BJ (cell line): ENCODE measurements at regions not wholly inside any gene's neighbourhood (a gene's known extent, or its start where the extent isn't known, plus 50 kb on each side); places are given as distances from the start of the nearest gene placed in this dataset.

Experiments
- CTCF ChIA-PET: fragments of 350-600 bp; formaldehyde crosslinking; extraction: SDS; loops from one replicate; lab custom pipeline; 2021; ENCODE audit warnings: antibody characterized with exemption, inconsistent platforms; lab: Yijun Ruan, JAX
- POLR2A ChIA-PET: fragments of 300-600 bp; sonication (Branson Sonifier 250); formaldehyde crosslinking; extraction: SDS; loops from one replicate; lab custom pipeline; 2021; ENCODE audit warnings: antibody characterized with exemption; lab: Charles Lee
- DNase-seq: peaks from one replicate; pipeline ENCODE4 v3.0.0-alpha.2; 2011; ENCODE audit warnings: low read depth
- H3K27me3 ChIP-seq: 2 replicates; pipeline ENCODE4 v1.6.0; 2011; ENCODE audit warnings: low read length; ENCODE audit not compliant: control insufficient read depth, insufficient read depth
- H3K36me3 ChIP-seq: 2 replicates; pipeline ENCODE4 v1.5.1; 2011; ENCODE audit warnings: low read length; ENCODE audit not compliant: control insufficient read depth, insufficient read depth
- H3K4me3 ChIP-seq: 2 replicates; pipeline ENCODE4 v1.5.1; 2011; ENCODE audit warnings: low read depth, mild to moderate bottlenecking, control low read depth, low read length
- CTCF ChIP-seq: IDR thresholded peaks from 2 replicates; pipeline ENCODE4 v1.5.1; 2011; ENCODE audit warnings: low read depth, mild to moderate bottlenecking, control low read depth, inconsistent platforms, low read length, moderate library complexity; ENCODE audit not compliant: insufficient read depth

GRCh38 chr15:70409388-70409787 is 311.7 kb upstream of the TLE3 start:
- TF ChIP-seq CTCF, result no peak
- Histone ChIP-seq H3K36me3 (no peaks in the 10 kb centered on the region), H3K27me3 (peaks cover 13% of the 10 kb centered on the region), H3K4me3 (no peak overlapping the region)
- POLR2A ChIA-PET, result interaction anchor here (0.6 kb wide), 1 partner anchor 407 kb away, joined by 4 read pairs; no protein-coding TSS in a partner anchor
- CTCF ChIA-PET, result interaction anchor here (0.8 to 1.9 kb wide), 2 partner anchors 8 to 9 kb away, joined by 3 read pairs; no protein-coding TSS in a partner anchor
- no peak for DNase-seq

DNA sequence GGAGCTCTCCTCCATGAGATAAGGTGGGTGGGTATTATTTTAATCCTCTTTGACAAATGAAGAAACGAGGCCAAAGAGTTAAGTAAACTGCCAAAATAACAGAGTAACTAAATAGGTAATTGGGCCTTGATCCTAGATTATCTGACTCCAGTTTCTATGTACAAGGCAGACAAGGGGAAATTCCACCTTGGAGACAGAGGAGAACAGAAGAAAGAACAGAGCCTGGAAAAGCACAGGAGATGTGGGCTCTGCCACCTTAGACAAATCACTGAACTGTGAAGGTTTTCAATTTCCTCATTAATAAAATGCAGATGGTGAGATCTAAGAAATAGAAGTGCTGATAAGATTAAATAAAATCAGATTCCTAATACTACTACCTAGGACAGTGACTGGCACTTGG is 310.2 kb upstream of the TLE3 start:
- POLR2A ChIA-PET, result no interaction called here
- peaks cover 10% of the 10 kb centered on the region for H3K27me3 ChIP-seq

DNA sequence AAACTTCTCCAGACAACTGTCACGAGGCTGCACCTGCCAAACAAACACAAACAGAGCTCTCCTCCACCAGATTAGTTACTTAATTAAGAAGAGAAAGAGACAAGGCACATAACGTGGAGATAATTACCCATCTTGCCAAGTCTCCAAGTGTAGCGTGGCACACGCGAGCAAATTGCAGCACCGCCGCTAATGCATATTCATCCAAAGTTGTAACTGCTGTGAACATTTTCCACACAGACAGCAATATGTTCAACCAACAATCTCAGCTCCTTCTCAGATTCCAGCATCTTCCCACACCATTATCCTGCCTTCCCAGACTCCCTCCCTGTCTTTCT is 309.6 kb upstream of the TLE3 start:
- ChIA-PET POLR2A (no interaction called here), CTCF (no interaction called here)
- Histone ChIP-seq H3K36me3 (no peaks in the 10 kb centered on the region), H3K27me3 (peaks cover 12% of the 10 kb centered on the region), H3K4me3 (no peak overlapping the region)
- TF ChIP-seq CTCF, result no peak
- DNase-seq, result no peak

More for the DNA sequence above, 310.2 kb upstream of the TLE3 start:
- DNase-seq, result no peak
- H3K36me3 ChIP-seq, result no peaks in the 10 kb centered on the region
- CTCF ChIA-PET, result interaction anchor here (0.6 kb wide), 1 partner anchor 10 kb away, joined by 3 read pairs; no protein-coding TSS in a partner anchor
- TF ChIP-seq CTCF, result no peak
- no peak overlapping the region for H3K4me3 ChIP-seq

DNA sequence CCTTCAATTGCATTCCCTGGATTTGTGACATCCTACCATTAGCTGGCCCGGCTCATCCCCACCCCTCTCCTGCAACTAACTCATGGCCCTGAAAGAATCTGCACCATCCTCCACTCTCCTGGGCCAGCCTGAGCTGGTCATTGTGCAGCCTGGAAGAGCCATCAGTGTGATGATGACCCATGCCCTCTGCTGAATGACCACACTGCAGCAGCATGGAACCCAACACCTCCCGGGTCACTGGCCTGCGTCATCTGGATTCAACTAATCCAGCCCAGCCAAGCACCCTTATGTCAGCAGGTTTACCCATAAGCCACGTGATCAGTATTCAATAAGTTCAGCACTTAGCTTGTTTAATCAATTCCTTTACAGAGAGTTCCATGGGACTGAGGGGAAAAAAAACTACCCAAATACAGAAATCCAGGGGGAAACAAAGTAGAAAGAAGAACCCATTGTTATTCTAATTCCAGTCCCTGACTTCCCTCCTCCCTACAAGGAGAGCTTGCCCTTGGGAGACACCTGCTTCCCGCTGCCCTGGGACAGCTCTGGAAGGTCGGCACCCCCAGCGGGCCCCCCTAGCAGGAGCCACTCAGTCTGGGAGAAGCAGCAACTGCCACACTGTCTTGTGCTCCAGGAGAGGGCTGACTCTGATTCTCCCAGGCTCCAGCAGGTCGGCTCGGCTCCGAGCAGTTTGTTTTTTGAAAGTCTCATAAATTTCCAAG is 309.1 kb upstream of the TLE3 start:
- CTCF ChIA-PET, result no interaction called here
- POLR2A ChIA-PET, result no interaction called here

DNA sequence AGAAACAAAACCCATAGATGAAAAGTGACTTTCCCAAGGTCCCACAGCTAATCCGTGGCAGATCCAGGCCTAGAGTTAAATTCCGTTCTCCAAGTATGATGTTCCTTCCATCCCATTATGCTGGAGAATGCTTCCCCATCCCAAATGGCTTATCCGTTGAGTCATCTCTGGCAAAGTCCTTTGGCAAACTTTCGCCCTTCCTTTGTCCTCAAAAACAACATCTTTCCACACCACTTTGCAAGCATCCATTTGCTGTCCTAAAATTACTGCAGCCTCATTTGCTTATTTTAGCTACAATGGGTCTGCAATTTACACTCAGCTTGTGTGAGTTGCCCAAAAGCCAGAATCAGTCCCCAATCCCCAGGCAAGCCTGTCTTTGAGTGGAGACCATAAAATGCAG is 304.0 kb upstream of the TLE3 start:
- H3K36me3 ChIP-seq, result no peaks in the 10 kb centered on the region
- DNase-seq, result no peak
- ChIA-PET POLR2A (no interaction called here), CTCF (interaction anchor here (1.1 to 1.2 kb wide), 3 partner anchors 7 to 32 kb away, joined by 3 to 4 read pairs (median 3); no protein-coding TSS in a partner anchor)
- H3K27me3 ChIP-seq, result peaks cover 5% of the 10 kb centered on the region
- H3K4me3 ChIP-seq, result no peak overlapping the region
- TF ChIP-seq CTCF, result no peak

More for the DNA sequence above, 309.1 kb upstream of the TLE3 start:
- Histone ChIP-seq H3K4me3 (no peak overlapping the region), H3K36me3 (no peaks in the 10 kb centered on the region), H3K27me3 (peaks cover 12% of the 10 kb centered on the region)
- DNase-seq, result no peak
- TF ChIP-seq CTCF, result no peak
